Hepatocyte (in vitro differentiated cells): ENCODE measurements at regions not wholly inside any gene's neighbourhood (a gene's known extent, or its start where the extent isn't known, plus 50 kb on each side); places are given as distances from the start of the nearest gene placed in this dataset.

ENCODE experiments used
- DNase-seq: peaks from one replicate; pipeline ENCODE4 v3.0.0-alpha.2; 2016; ENCODE audit warnings: low spot score
- H2AFZ ChIP-seq: fragments of 200-600 bp; sonication (generic); 2 replicates; pipeline ENCODE4 v1.6.0; 2016; ENCODE audit warnings: antibody characterized with exemption, mild to moderate bottlenecking
- H3K27ac ChIP-seq: fragments of 200-600 bp; sonication (generic); 2 replicates; pipeline ENCODE4 v1.5.1; 2016; ENCODE audit warnings: mild to moderate bottlenecking
- H3K27me3 ChIP-seq: fragments of 200-600 bp; sonication (generic); 2 replicates; pipeline ENCODE4 v1.6.1; 2016
- H3K36me3 ChIP-seq: fragments of 200-600 bp; sonication (generic); replicated peaks from 2 replicates; pipeline ENCODE4 v1.5.1; 2016; ENCODE audit warnings: low read depth; ENCODE audit not compliant: insufficient read depth
- H3K4me1 ChIP-seq: fragments of 200-600 bp; sonication (generic); 2 replicates; pipeline ENCODE4 v1.5.1; 2016; ENCODE audit warnings: mild to moderate bottlenecking, moderate library complexity; ENCODE audit not compliant: insufficient read depth
- H3K4me2 ChIP-seq: fragments of 200-600 bp; sonication (generic); 2 replicates; pipeline ENCODE4 v1.6.0; 2016
- H3K4me3 ChIP-seq: fragments of 200-600 bp; sonication (generic); 2 replicates; pipeline ENCODE4 v1.5.1; 2016; ENCODE audit warnings: mild to moderate bottlenecking
- H3K79me2 ChIP-seq: fragments of 200-600 bp; sonication (generic); 2 replicates; pipeline ENCODE4 v1.6.0; 2017; ENCODE audit warnings: mild to moderate bottlenecking
- H3K9me2 ChIP-seq: fragments of 200-600 bp; sonication (generic); replicated peaks from 2 replicates; pipeline ENCODE4 v1.6.0; 2017; ENCODE audit warnings: mild to moderate bottlenecking; ENCODE audit not compliant: insufficient read depth
- H3K9me3 ChIP-seq: fragments of 200-600 bp; sonication (generic); 2 replicates; pipeline ENCODE4 v1.5.1; 2016; ENCODE audit warnings: low read depth, mild to moderate bottlenecking
- H4K20me1 ChIP-seq: fragments of 200-600 bp; sonication (generic); 2 replicates; pipeline ENCODE4 v1.6.0; 2016; ENCODE audit warnings: mild to moderate bottlenecking; ENCODE audit not compliant: insufficient read depth, poor library complexity, severe bottlenecking
- EZH2 ChIP-seq: fragments of 200-600 bp; sonication (generic); IDR thresholded peaks from 2 replicates; pipeline ENCODE4 v1.6.1; 2016; ENCODE audit warnings: antibody characterized with exemption, mild to moderate bottlenecking, borderline replicate concordance
- EZH2phosphoT487 ChIP-seq: fragments of 200-600 bp; sonication (generic); IDR thresholded peaks from one replicate; pipeline ENCODE4 v1.6.1; 2018; ENCODE audit warnings: antibody characterized with exemption, mild to moderate bottlenecking, low read depth, moderate library complexity; ENCODE audit not compliant: unreplicated experiment, severe bottlenecking
- WGBS: methylation state at CpG from one replicate; pipeline ENCODE4 v1.1.6; 2016; ENCODE audit warnings: low lambda C conversion rate; ENCODE audit errors: missing lambda C conversion rate; 5-methylcytosine and 5-hydroxymethylcytosine counted together
- TF ChIP-seq, protein P1 (sequence below): fragments of 200-600 bp; sonication (generic); IDR thresholded peaks from 2 replicates; pipeline ENCODE4 v1.5.1; 2016; ENCODE audit warnings: antibody characterized with exemption, mild to moderate bottlenecking; ENCODE audit not compliant: poor library complexity

DNA sequence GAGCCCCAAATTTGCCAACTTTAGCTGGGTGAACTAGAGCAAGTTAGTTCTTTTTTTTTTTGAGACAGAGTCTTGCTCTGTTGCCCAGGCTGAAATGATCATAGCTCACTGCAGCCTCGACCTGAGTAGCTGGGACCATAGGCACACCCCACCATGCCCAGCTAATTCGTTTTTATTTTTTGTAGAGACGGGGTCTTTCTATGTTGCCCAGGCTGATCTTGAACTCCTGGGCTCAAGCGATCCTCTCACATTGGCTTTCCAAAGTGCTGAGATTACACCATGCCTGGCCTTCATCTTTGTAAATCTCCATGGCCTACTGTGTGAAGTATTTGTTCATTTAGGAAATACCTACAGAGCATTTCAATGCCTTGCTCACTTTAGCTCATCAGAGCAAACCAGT, 105.6 kb upstream of the SLC44A3 start:
- Histone ChIP-seq H3K27me3 (no peaks in the 10 kb centered on the region), H3K79me2 (no peaks in the 10 kb centered on the region), H3K27ac (peak overlapping the region; percentile 89), H3K4me1 (peaks cover 12% of the 10 kb centered on the region), H4K20me1 (no peaks in the 10 kb centered on the region), H3K4me2 (no peak overlapping the region), H3K36me3 (no peaks in the 10 kb centered on the region), H2AFZ (no peak overlapping the region), H3K4me3 (no peak overlapping the region), H3K9me2 (no peaks in the 10 kb centered on the region), H3K9me3 (no peaks in the 10 kb centered on the region)
- DNase-seq, result no peak
- TF ChIP-seq EZH2phosphoT487, result no peak
- no peak for TF ChIP-seq EZH2
- TF ChIP-seq, protein P1, sequence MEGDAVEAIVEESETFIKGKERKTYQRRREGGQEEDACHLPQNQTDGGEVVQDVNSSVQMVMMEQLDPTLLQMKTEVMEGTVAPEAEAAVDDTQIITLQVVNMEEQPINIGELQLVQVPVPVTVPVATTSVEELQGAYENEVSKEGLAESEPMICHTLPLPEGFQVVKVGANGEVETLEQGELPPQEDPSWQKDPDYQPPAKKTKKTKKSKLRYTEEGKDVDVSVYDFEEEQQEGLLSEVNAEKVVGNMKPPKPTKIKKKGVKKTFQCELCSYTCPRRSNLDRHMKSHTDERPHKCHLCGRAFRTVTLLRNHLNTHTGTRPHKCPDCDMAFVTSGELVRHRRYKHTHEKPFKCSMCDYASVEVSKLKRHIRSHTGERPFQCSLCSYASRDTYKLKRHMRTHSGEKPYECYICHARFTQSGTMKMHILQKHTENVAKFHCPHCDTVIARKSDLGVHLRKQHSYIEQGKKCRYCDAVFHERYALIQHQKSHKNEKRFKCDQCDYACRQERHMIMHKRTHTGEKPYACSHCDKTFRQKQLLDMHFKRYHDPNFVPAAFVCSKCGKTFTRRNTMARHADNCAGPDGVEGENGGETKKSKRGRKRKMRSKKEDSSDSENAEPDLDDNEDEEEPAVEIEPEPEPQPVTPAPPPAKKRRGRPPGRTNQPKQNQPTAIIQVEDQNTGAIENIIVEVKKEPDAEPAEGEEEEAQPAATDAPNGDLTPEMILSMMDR, result no peak
- 98% methylated on average over 4 of the region's 4 CpGs for WGBS

DNA sequence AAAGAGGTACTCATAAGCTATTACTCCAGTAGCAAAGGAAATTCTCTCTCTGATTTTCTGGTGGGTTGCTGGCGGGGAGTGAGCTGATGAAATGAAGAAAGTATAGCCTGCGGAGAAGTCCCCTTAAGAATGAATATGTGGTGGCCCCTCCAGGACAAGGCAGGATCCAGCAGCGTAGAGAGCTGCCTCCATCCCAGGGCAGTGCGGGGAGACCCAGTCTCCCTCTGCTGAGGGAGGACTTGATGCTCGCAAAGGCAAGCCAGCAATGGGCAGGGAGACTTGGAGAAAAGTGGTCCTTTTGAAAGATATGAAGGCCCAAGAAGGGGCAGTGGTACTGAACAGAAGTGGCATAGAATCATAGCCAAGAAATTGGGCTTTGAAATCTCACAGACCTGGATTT, 106.0 kb upstream of the SLC44A3 start:
- Histone ChIP-seq H4K20me1 (no peaks in the 10 kb centered on the region), H3K27ac (peak overlapping the region; percentile 89), H3K4me2 (no peak overlapping the region), H3K4me3 (no peak overlapping the region), H3K9me3 (no peaks in the 10 kb centered on the region), H3K27me3 (no peaks in the 10 kb centered on the region), H3K36me3 (no peaks in the 10 kb centered on the region), H3K4me1 (peaks cover 12% of the 10 kb centered on the region), H3K79me2 (no peaks in the 10 kb centered on the region), H2AFZ (no peak overlapping the region), H3K9me2 (no peaks in the 10 kb centered on the region)
- TF ChIP-seq EZH2phosphoT487, result no peak
- TF ChIP-seq EZH2, result no peak
- TF ChIP-seq, protein P1, result no peak
- 89% methylated on average over 5 of the region's 5 CpGs for WGBS
- no peak for DNase-seq

DNA sequence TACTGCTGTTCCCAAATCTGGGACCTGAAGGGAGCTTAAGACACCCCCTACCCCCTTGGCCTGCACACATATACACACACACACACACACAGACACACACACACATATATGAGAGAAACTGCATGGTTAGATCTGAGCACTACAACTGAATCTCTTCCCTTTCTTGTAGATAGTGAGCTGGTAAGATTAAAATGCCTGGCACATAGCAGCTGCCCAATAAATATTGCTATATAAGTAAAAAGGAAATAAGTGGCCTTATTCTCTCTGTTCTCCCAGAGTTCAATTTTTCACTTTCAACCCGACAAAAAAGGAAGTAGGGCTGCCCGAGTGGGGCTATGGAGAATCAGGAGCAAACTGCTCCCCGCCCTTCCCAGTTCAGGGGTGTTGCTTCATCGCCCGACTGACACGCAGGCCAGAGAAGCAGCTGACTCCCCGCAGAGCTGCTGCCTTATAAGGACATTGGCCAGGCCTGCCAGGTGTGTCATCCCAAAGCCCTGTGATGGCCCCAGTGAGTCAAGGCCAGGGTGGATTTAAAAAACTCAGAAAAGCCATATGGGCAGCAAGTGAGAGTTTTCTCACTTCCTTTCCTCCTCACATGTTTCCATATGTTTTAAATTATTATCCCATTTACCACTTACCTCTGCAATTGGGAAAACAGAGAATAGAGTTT, 106.5 kb upstream of the SLC44A3 start:
- Histone ChIP-seq H3K9me2 (no peaks in the 10 kb centered on the region), H3K4me3 (no peak overlapping the region), H3K4me1 (peaks cover 13% of the 10 kb centered on the region), H3K9me3 (no peaks in the 10 kb centered on the region), H3K27ac (peak overlapping the region; percentile 89), H3K79me2 (no peaks in the 10 kb centered on the region), H2AFZ (no peak overlapping the region), H3K36me3 (no peaks in the 10 kb centered on the region), H3K27me3 (no peaks in the 10 kb centered on the region), H3K4me2 (no peak overlapping the region), H4K20me1 (no peaks in the 10 kb centered on the region)
- TF ChIP-seq EZH2phosphoT487, result no peak
- no peak for TF ChIP-seq EZH2
- TF ChIP-seq, protein P1, result no peak
- DNase-seq, result peak; percentile 94
- 34% methylated on average over 7 of the region's 7 CpGs for WGBS
